Lower lobe of right lung (tissue), 2 donors: ENCODE measurements at regions not wholly inside any gene's neighbourhood (a gene's known extent, or its start where the extent isn't known, plus 50 kb on each side); places are given as distances from the start of the nearest gene placed in this dataset.

Source experiments
- ATAC-seq, 2 donors: fragments of 200-7000 bp; cut with Tn5 transposase; one replicate each; pipeline ENCODE4 v1.9.1; 2020 to 2022; ENCODE audit warnings: mild to moderate bottlenecking in 2 of 2, moderate library complexity in 2 of 2
- DNase-seq: peaks from one replicate; pipeline ENCODE4 v3.0.0-alpha.2; 2020
- H3K27ac ChIP-seq: fragments of 200-600 bp; one replicate; pipeline ENCODE4 v1.8.0; 2022
- H3K27me3 ChIP-seq: fragments of 200-600 bp; one replicate; pipeline ENCODE4 v1.8.0; 2022; ENCODE audit warnings: low read depth
- H3K36me3 ChIP-seq: fragments of 200-600 bp; one replicate; pipeline ENCODE4 v1.8.0; 2022; ENCODE audit warnings: mild to moderate bottlenecking
- H3K4me1 ChIP-seq: fragments of 200-600 bp; one replicate; pipeline ENCODE4 v1.8.0; 2022
- H3K4me3 ChIP-seq: fragments of 200-600 bp; one replicate; pipeline ENCODE4 v1.8.0; 2022; ENCODE audit warnings: mild to moderate bottlenecking
- H3K9me3 ChIP-seq: fragments of 200-600 bp; one replicate; pipeline ENCODE4 v1.8.0; 2022
- CTCF ChIP-seq: fragments of 200-600 bp; IDR thresholded peaks from one replicate; pipeline ENCODE4 v1.8.0; 2022; ENCODE audit warnings: antibody characterized with exemption, mild to moderate bottlenecking
- intact Hi-C: fragments of 100-400 bp; cut with DNase I; formaldehyde crosslinking; loops from one replicate; pipeline ENCODE4 v1.11.0; 2022
- donor health status: DM: no; HTN: yes; CAD: no; lungs with severe emphysema.

- H3K4me3 ChIP-seq: no peak overlapping the region
- no peak overlapping the region for H3K27ac ChIP-seq
- ATAC-seq: no peak
- H3K27me3 ChIP-seq: no peaks in the 10 kb centered on the region
- intact Hi-C loops: no loop called here
- H3K9me3 ChIP-seq: no peaks in the 10 kb centered on the region
- no peaks in the 10 kb centered on the region for H3K36me3 ChIP-seq
- DNase-seq: no peak
- peak; percentile 32 for TF ChIP-seq CTCF
- H3K4me1 ChIP-seq: no peaks in the 10 kb centered on the region
These were observed 744.7 kb downstream of the EPHA3 start for GRCh38 chr3:89851974-89852621.

- intact Hi-C loops: no loop called here
- no peaks in the 10 kb centered on the region for H3K4me1 ChIP-seq
- no peak for TF ChIP-seq CTCF
- no peak for DNase-seq
- no peak overlapping the region for H3K4me3 ChIP-seq
- no peak overlapping the region for H3K27ac ChIP-seq
- ATAC-seq: no peak
- no peaks in the 10 kb centered on the region for H3K36me3 ChIP-seq
- H3K27me3 ChIP-seq: no peaks in the 10 kb centered on the region
- H3K9me3 ChIP-seq: no peaks in the 10 kb centered on the region
These were observed 752.3 kb downstream of the EPHA3 start for GRCh38 chr3:89859757-89860156.

- no peaks in the 10 kb centered on the region for H3K4me1 ChIP-seq
- no peak overlapping the region for H3K4me3 ChIP-seq
- DNase-seq: no peak
- no peaks in the 10 kb centered on the region for H3K9me3 ChIP-seq
- H3K27me3 ChIP-seq: no peaks in the 10 kb centered on the region
- H3K36me3 ChIP-seq: no peaks in the 10 kb centered on the region
- H3K27ac ChIP-seq: no peak overlapping the region
- no peak for ATAC-seq
- intact Hi-C loops: no loop called here
- no peak for TF ChIP-seq CTCF
These were observed 759.9 kb downstream of the EPHA3 start for GRCh38 chr3:89867286-89867685.

- H3K9me3 ChIP-seq: no peaks in the 10 kb centered on the region
- no peak overlapping the region for H3K4me3 ChIP-seq
- DNase-seq: no peak
- intact Hi-C loops: no loop called here
- H3K27ac ChIP-seq: no peak overlapping the region
- H3K27me3 ChIP-seq: no peaks in the 10 kb centered on the region
- no peak for ATAC-seq
- no peaks in the 10 kb centered on the region for H3K36me3 ChIP-seq
- no peaks in the 10 kb centered on the region for H3K4me1 ChIP-seq
- no peak for TF ChIP-seq CTCF
These were observed 768.7 kb downstream of the EPHA3 start for GRCh38 chr3:89876116-89876515.

- no peak for TF ChIP-seq CTCF
- intact Hi-C loops: no loop called here
- H3K4me3 ChIP-seq: no peak overlapping the region
- no peak overlapping the region for H3K27ac ChIP-seq
- H3K36me3 ChIP-seq: no peaks in the 10 kb centered on the region
- ATAC-seq: peak in 1 of 2 donors; percentile 38
- no peaks in the 10 kb centered on the region for H3K27me3 ChIP-seq
- H3K4me1 ChIP-seq: no peaks in the 10 kb centered on the region
- DNase-seq: peak; percentile 25
- H3K9me3 ChIP-seq: no peaks in the 10 kb centered on the region
These were observed 769.8 kb downstream of the EPHA3 start for GRCh38 chr3:89877230-89877629.
